NT2/D1 (cell line): ENCODE measurements at regions not wholly inside any gene's neighbourhood (a gene's known extent, or its start where the extent isn't known, plus 50 kb on each side); places are given as distances from the start of the nearest gene placed in this dataset.

Source experiments
- DNase-seq: peaks from one replicate; pipeline ENCODE4 v3.0.0-alpha.2; 2011; ENCODE audit warnings: low read depth, low spot score
- H3K27me3 ChIP-seq: 2 replicates; pipeline ENCODE4 v1.6.0; 2011; ENCODE audit warnings: mild to moderate bottlenecking; ENCODE audit not compliant: insufficient read length, insufficient read depth
- H3K36me3 ChIP-seq: 2 replicates; pipeline ENCODE4 v1.6.1; 2011; ENCODE audit warnings: mild to moderate bottlenecking, low read length, mixed read lengths; ENCODE audit not compliant: insufficient read depth, insufficient read length
- H3K4me1 ChIP-seq: 2 replicates; pipeline ENCODE4 v1.5.1; 2011; ENCODE audit not compliant: insufficient read depth, insufficient read length
- H3K4me3 ChIP-seq: 2 replicates; pipeline ENCODE4 v1.5.1; 2011; ENCODE audit warnings: low read depth; ENCODE audit not compliant: insufficient read length
- H3K9ac ChIP-seq: 2 replicates; pipeline ENCODE4 v1.6.0; 2011; ENCODE audit warnings: low read depth; ENCODE audit not compliant: insufficient read length
- H3K9me3 ChIP-seq: 2 replicates; pipeline ENCODE4 v1.5.1; 2011; ENCODE audit warnings: mild to moderate bottlenecking, low read length; ENCODE audit not compliant: insufficient read depth
- SUZ12 ChIP-seq: IDR thresholded peaks from 2 replicates; pipeline ENCODE4 v1.6.1; 2011; ENCODE audit not compliant: insufficient read length, insufficient read depth; ENCODE audit errors: extremely low read depth
- YY1 ChIP-seq: IDR thresholded peaks from 2 replicates; pipeline ENCODE4 v1.6.1; 2011; ENCODE audit not compliant: insufficient read length, insufficient read depth
- ZNF274 ChIP-seq: IDR thresholded peaks from 2 replicates; pipeline ENCODE4 v1.6.1; 2011; ENCODE audit warnings: mild to moderate bottlenecking, low read depth, low read length

DNA sequence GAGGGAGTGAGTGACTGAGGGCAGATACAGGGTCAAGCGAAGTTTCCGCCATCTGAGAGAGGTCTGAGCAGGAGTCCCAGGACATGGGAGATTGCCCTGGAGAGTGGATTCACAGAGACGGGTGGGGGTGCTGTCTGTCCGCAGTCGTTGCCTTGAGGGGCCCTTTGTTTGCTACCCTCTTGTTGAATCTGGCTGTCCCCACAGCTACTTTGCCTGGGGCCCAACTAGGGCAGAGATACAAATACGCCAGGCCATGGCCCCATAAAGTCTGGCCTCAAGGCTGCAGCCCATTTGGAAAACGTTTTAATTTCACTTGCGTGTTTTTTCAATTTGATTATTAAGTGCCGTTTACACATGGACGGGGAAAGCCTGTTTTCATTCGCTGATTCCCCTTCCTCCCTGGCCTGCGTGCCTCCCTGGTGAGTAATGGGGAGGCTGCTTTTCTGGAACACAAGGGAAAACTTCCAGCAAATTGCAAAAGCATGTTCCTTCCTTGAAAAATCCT, 134.4 kb downstream of the SMIM20 start:
- Histone ChIP-seq H3K9ac (no peak overlapping the region), H3K4me1 (peaks cover 2% of the 10 kb centered on the region), H3K36me3 (no peaks in the 10 kb centered on the region), H3K4me3 (no peak overlapping the region), H3K9me3 (0 out of 2 replicates have a peak, but pooled peaks cover 5% of the 10 kb centered on the region), H3K27me3 (no peaks in the 10 kb centered on the region)
- TF ChIP-seq ZNF274 = no peak
- peak; percentile 46 for DNase-seq

- Histone ChIP-seq H3K9me3 (0 out of 2 replicates have a peak, but pooled peaks cover 5% of the 10 kb centered on the region), H3K27me3 (no peaks in the 10 kb centered on the region), H3K4me3 (no peak overlapping the region), H3K4me1 (peaks cover 2% of the 10 kb centered on the region), H3K36me3 (no peaks in the 10 kb centered on the region), H3K9ac (no peak overlapping the region)
- DNase-seq = no peak
- TF ChIP-seq ZNF274 = no peak
- no peak for TF ChIP-seq SUZ12
- TF ChIP-seq YY1 = no peak
These were observed 134.9 kb downstream of the SMIM20 start for GRCh38 chr4:26048950-26049349.

DNA sequence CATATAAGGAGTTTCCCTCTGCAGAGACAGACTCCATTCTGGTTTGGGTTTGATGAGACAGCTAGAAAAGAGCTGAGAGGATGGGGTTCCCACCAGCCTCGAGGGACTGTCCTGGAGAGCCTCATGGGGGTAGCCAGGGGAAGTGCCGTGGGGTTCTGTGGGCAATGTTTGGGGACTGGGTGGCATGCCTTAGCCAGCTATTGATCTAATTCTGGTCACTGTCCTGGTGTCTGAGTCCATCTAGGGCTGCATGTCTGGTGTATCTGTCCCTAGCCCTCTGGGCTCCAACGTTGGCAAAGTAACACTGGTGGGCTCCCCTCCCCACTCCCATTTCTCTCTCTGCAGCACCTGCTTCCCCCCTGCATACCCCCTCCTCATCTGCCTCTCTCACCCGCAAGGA, 135.4 kb downstream of the SMIM20 start:
- no peaks in the 10 kb centered on the region for H3K27me3 ChIP-seq
- no peak for DNase-seq
- TF ChIP-seq ZNF274 = no peak
- no peak for TF ChIP-seq YY1
- no peak for TF ChIP-seq SUZ12
- peaks cover 2% of the 10 kb centered on the region for H3K4me1 ChIP-seq
- H3K4me3 ChIP-seq = no peak overlapping the region
- 0 out of 2 replicates have a peak, but pooled peaks cover 5% of the 10 kb centered on the region for H3K9me3 ChIP-seq
- H3K9ac ChIP-seq = no peak overlapping the region
- no peaks in the 10 kb centered on the region for H3K36me3 ChIP-seq

GRCh38 chr4:26050212-26050643, 136.2 kb downstream of the SMIM20 start:
- TF ChIP-seq SUZ12 (no peak), ZNF274 (no peak), YY1 (no peak)
- Histone ChIP-seq H3K4me3 (no peak overlapping the region), H3K27me3 (no peaks in the 10 kb centered on the region), H3K4me1 (peaks cover 2% of the 10 kb centered on the region), H3K9me3 (0 out of 2 replicates have a peak, but pooled peaks cover 5% of the 10 kb centered on the region), H3K9ac (no peak overlapping the region), H3K36me3 (no peaks in the 10 kb centered on the region)
- no peak for DNase-seq

DNA sequence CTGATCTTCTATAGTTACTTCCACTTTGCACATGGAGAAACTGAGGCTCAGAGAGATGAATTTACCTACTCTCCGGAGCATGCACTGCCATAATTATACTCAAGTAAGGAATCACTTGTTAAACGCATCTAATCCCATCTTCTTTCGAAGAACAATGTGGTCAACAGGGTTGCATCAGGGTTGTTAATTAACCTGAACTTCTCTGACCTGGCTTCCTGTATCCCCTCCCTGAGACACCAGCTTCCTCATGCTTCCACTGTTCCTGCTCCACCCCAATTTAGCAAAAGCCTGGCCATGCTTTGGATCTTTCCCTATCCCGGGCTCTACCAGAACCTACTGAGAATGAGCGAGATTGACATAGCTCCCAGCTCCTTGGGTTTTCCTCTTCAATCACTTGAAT, 136.7 kb downstream of the SMIM20 start:
- H3K4me3 ChIP-seq = no peak overlapping the region
- peaks cover 2% of the 10 kb centered on the region for H3K4me1 ChIP-seq
- DNase-seq = no peak
- H3K36me3 ChIP-seq = no peaks in the 10 kb centered on the region
- TF ChIP-seq ZNF274 = no peak
- no peak for TF ChIP-seq SUZ12
- no peak for TF ChIP-seq YY1
- 0 out of 2 replicates have a peak, but pooled peaks cover 5% of the 10 kb centered on the region for H3K9me3 ChIP-seq
- H3K27me3 ChIP-seq = no peaks in the 10 kb centered on the region
- H3K9ac ChIP-seq = no peak overlapping the region

GRCh38 chr4:26051240-26051639, 137.2 kb downstream of the SMIM20 start:
- TF ChIP-seq ZNF274 (no peak), YY1 (no peak), SUZ12 (no peak)
- Histone ChIP-seq H3K9ac (no peak overlapping the region), H3K27me3 (no peaks in the 10 kb centered on the region), H3K36me3 (no peaks in the 10 kb centered on the region), H3K9me3 (0 out of 2 replicates have a peak, but pooled peaks cover 5% of the 10 kb centered on the region), H3K4me1 (peaks cover 2% of the 10 kb centered on the region), H3K4me3 (no peak overlapping the region)
- DNase-seq = no peak

DNA sequence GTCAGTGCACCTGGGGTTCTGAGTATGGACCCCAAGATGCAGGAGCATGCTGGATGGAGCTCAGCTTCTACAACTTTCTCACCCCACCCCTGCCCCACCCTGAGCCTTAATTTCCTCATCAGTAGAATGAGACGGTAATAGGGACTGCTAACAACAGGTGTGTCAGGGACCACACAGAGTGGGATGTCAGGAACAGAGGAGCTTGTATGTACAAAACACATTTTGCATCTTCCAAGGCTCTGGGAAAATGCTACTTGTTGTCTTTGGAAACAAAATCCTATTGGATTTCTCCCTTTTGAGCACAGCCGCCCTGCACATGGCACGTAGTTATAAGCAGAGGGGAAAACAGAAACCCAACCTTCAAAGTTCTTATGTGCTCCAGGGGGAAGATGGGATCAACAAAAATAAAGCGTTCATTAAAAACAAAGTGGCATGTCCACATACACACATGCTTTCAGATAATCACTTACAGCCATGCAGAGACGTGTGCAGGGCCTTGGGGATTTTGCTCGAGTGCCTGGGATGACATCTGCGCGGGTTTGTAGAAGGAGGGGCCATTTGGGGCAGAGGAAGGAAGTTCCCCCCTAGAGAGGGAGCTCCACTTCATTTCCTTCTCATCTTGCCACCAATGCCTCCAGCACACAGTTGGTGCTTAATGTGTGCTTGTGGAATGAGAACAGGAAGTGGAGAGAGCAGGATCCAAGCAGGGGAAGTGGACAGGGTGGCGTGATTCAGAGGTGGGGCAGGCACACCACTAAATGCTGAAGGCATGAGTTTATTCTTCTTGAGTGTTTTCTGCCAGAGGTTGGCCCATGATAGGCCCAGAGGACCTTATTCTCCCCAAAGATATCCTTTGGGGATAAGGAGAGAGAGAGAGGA, 138.9 kb downstream of the SMIM20 start:
- Histone ChIP-seq H3K27me3 (no peaks in the 10 kb centered on the region), H3K9me3 (no peaks in the 10 kb centered on the region), H3K4me1 (peaks cover 2% of the 10 kb centered on the region), H3K4me3 (no peak overlapping the region), H3K36me3 (no peaks in the 10 kb centered on the region), H3K9ac (no peak overlapping the region)
- no peak for DNase-seq
- no peak for TF ChIP-seq SUZ12
- no peak for TF ChIP-seq YY1
- TF ChIP-seq ZNF274 = no peak
